Adrenal gland (tissue), 9 donors: ENCODE measurements at regions not wholly inside any gene's neighbourhood (a gene's known extent, or its start where the extent isn't known, plus 50 kb on each side); places are given as distances from the start of the nearest gene placed in this dataset.

Experiments
- DNase-seq, 7 donors: peaks; one replicate each; pipeline ENCODE4 v3.0.0-alpha.2; 2019 to 2020
- H3K27ac ChIP-seq, 5 donors: fragments of 200-600 bp; sonication (generic) in 4 of 5; 1 replicate in 3 of 5; 2 replicates in 2 of 5; pipeline versions ENCODE4 v1.5.1 to v1.8.0; 2016 to 2020; ENCODE audit warnings: mild to moderate bottlenecking in 1 of 5
- H3K27me3 ChIP-seq: fragments of 200-600 bp; 2 replicates; pipeline ENCODE4 v1.8.0; 2021
- H3K36me3 ChIP-seq, 2 donors: fragments of 200-600 bp; replicated peaks in 1 of 2; 1 replicate in 1 of 2; 2 replicates in 1 of 2; pipeline versions ENCODE4 v1.5.1 to v1.8.0; 2018 to 2022
- H3K4me1 ChIP-seq, 2 donors: fragments of 200-600 bp; replicated peaks in 1 of 2; 1 replicate in 1 of 2; 2 replicates in 1 of 2; pipeline versions ENCODE4 v1.5.1 to v1.8.0; 2018 to 2021
- H3K4me3 ChIP-seq, 4 donors: fragments of 200-600 bp; sonication (generic) in 3 of 4; one replicate each; pipeline ENCODE4 v1.5.1; 2016 to 2018
- H3K9me3 ChIP-seq, 3 donors: fragments of 200-600 bp; sonication (generic) in 1 of 3; replicated peaks in 1 of 3; 1 replicate in 2 of 3; 2 replicates in 1 of 3; pipeline versions ENCODE4 v1.5.1 to v1.8.0; 2016 to 2021
- POLR2A ChIP-seq, 2 donors: fragments of 450-650 bp; IDR thresholded peaks; one replicate each; pipeline ENCODE4 v1.6.1; 2017; ENCODE audit warnings: antibody characterized with exemption in 2 of 2, mild to moderate bottlenecking in 2 of 2, moderate library complexity in 1 of 2
- WGBS, 4 donors: extraction: QIAGEN DNeasy Blood & Tissue Kit in 2 of 4; methylation state at CpG; one replicate each; pipeline versions ENCODE4 v1.1.5 to v1.1.7; 2013 to 2017; 5-methylcytosine and 5-hydroxymethylcytosine counted together
- intact Hi-C, 2 donors: fragments of 100-400 bp; cut with DNase I; formaldehyde crosslinking; loops; one replicate each; pipeline versions ENCODE4 v1.14.1 to v1.15.0; 2022 to 2023
- TF ChIP-seq, protein P1 (sequence below), 6 experiments: fragments of 450-650 bp in 4 of 6; fragments of 200-600 bp in 2 of 6; sonication (generic) in 1 of 6; IDR thresholded peaks; 1 replicate in 5 of 6; 2 replicates in 1 of 6; pipeline versions ENCODE4 v1.5.1 to v1.8.0; 2016 to 2021; ENCODE audit warnings: antibody characterized with exemption in 6 of 6, mild to moderate bottlenecking in 2 of 6, moderate library complexity in 1 of 6
- donor health status: healthy with polysubstance abuse.
- donor health status: Bipolar disorder and iron deficiency.
- donor health status: DM: yes; HTN: yes; CAD: no.
- donor health status: DM: no; HTN: no; CAD: no.
- donor health status: DM: no; HTN: no; CAD: no.

DNA sequence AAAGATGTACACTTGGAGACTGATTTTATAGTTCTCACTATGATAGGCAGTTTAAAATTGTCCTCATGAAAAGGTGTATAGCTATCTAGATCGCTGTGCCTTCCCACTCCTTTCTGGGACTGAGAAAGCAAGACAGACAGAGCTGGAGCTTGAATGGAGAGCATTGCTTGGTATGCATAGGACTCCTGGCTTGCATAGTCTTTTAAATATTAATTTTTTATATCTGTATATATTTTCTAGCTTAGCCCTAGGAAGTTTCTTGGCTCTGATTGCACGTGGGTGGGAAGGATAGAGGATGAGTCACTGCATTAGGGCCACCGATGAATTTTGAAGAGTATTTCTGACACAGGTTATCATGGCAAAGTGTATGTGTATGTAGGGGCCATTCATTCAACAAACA, 150.0 kb upstream of the SPACA1 start:
- Histone ChIP-seq H3K4me1 (no peaks in the 10 kb centered on the region), H3K4me3 (no peak overlapping the region), H3K27ac (no peak overlapping the region), H3K36me3 (no peaks in the 10 kb centered on the region), H3K27me3 (no peaks in the 10 kb centered on the region), H3K9me3 (no peaks in the 10 kb centered on the region)
- 45 to 55% (median 53%) methylated on average over 3 of the region's 3 CpGs for WGBS, 4 donors
- DNase-seq = no peak
- intact Hi-C loops = no loop called here
- TF ChIP-seq POLR2A (IDR thresholded peaks at IDR 0.05) = no peak
- TF ChIP-seq, protein P1, sequence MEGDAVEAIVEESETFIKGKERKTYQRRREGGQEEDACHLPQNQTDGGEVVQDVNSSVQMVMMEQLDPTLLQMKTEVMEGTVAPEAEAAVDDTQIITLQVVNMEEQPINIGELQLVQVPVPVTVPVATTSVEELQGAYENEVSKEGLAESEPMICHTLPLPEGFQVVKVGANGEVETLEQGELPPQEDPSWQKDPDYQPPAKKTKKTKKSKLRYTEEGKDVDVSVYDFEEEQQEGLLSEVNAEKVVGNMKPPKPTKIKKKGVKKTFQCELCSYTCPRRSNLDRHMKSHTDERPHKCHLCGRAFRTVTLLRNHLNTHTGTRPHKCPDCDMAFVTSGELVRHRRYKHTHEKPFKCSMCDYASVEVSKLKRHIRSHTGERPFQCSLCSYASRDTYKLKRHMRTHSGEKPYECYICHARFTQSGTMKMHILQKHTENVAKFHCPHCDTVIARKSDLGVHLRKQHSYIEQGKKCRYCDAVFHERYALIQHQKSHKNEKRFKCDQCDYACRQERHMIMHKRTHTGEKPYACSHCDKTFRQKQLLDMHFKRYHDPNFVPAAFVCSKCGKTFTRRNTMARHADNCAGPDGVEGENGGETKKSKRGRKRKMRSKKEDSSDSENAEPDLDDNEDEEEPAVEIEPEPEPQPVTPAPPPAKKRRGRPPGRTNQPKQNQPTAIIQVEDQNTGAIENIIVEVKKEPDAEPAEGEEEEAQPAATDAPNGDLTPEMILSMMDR (IDR thresholded peaks at IDR 0.05) = no peak

DNA sequence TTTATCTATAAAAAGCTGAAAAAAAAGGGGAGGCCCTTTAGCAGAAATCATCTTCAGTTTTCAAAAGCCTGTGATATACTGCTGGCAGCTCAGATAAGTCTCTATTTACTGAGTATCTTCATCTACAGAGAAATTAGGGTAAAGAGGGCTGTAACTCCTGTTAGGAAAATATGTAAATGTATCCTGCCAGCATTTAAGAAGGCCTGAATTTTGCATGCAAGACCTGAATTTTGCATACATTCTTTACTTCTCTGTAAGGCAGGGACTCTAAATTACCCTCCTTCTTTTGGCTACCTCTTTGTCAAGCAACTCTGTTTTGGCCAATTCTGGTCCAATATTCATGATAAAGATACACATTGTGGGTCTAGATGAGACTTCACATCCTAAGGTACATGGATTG, 150.6 kb upstream of the SPACA1 start:
- no peaks in the 10 kb centered on the region for H3K4me1 ChIP-seq
- intact Hi-C loops = no loop called here
- H3K27me3 ChIP-seq = no peaks in the 10 kb centered on the region
- DNase-seq = no peak
- H3K36me3 ChIP-seq = no peaks in the 10 kb centered on the region
- H3K4me3 ChIP-seq = no peak overlapping the region
- H3K9me3 ChIP-seq = no peaks in the 10 kb centered on the region
- TF ChIP-seq, protein P1 (IDR thresholded peaks at IDR 0.05) = no peak
- no peak for TF ChIP-seq POLR2A (IDR thresholded peaks at IDR 0.05)
- no peak overlapping the region for H3K27ac ChIP-seq

DNA sequence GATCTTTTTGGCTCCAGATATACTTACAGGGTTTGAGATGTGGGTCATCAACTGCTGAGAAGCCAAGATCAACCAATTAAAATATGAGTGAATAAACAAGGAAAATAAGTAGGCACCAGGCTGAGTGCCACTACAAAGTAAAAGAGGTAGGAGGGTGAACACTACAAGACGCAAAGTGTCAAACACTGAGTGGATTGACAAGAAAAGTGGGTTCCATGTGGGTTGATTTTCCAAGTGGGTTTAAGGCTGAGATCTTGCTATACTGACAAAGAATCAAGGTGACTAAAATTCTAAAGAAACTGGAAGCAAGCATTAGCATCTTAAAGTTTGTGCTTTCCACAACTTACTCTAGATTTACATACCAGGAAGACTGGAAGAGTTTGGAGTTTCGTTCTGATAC, 160.4 kb upstream of the SPACA1 start:
- H3K4me1 ChIP-seq = no peaks in the 10 kb centered on the region

DNA sequence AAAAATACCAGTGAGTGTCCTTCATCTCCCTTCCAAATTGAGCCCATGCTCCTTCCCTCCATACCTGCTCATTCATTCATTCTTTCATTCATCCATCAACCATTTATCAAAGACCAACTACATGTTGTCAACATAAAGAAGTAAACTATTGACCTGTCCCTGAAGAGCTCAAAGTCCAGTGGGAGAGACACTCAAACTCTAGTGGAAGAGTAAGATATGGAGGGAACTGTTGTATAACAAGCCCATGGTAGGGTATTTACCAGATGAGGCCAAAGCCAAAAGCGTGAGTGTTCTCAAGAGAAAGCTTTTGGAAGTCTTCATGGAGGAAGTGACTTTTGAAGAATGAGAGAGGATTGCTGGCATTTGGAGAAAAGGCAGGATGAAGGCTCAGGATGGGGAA, 163.4 kb upstream of the SPACA1 start:
- intact Hi-C loops = no loop called here
- no peak overlapping the region for H3K27ac ChIP-seq
- no peaks in the 10 kb centered on the region for H3K4me1 ChIP-seq
- DNase-seq = no peak
- no peaks in the 10 kb centered on the region for H3K36me3 ChIP-seq
- H3K9me3 ChIP-seq = no peaks in the 10 kb centered on the region
- no peaks in the 10 kb centered on the region for H3K27me3 ChIP-seq
- no peak overlapping the region for H3K4me3 ChIP-seq
- no peak for TF ChIP-seq POLR2A (IDR thresholded peaks at IDR 0.05)
- TF ChIP-seq, protein P1 (IDR thresholded peaks at IDR 0.05) = no peak
- WGBS, 4 donors = 77 to 95% (median 81%) methylated on average over 1 of the region's 1 CpG

More for the DNA sequence above, 160.4 kb upstream of the SPACA1 start:
- H3K27ac ChIP-seq = no peak overlapping the region
- 88 to 93% (median 91%) methylated on average over 2 of the region's 2 CpGs for WGBS, 4 donors
- no peaks in the 10 kb centered on the region for H3K9me3 ChIP-seq
- H3K27me3 ChIP-seq = no peaks in the 10 kb centered on the region
- TF ChIP-seq, protein P1 (IDR thresholded peaks at IDR 0.05) = no peak
- TF ChIP-seq POLR2A (IDR thresholded peaks at IDR 0.05) = no peak
- no peak overlapping the region for H3K4me3 ChIP-seq
- intact Hi-C loops = no loop called here
- no peak for DNase-seq
- no peaks in the 10 kb centered on the region for H3K36me3 ChIP-seq
